Amniotic epithelial cell (primary cell): ENCODE measurements at regions not wholly inside any gene's neighbourhood (a gene's known extent, or its start where the extent isn't known, plus 50 kb on each side); places are given as distances from the start of the nearest gene placed in this dataset.
A peak's percentile ranks its signal among the peaks of the same experiment; 100 is the strongest.
"Not testable (repeated sequence)": the region's sequence is repeated elsewhere in the genome, so short reads cannot be mapped to it uniquely, and the experiment has no call there.

Experiments used
- DNase-seq: peaks from one replicate; pipeline ENCODE4 v3.0.0-alpha.2; 2010; ENCODE audit warnings: low read depth

DNA sequence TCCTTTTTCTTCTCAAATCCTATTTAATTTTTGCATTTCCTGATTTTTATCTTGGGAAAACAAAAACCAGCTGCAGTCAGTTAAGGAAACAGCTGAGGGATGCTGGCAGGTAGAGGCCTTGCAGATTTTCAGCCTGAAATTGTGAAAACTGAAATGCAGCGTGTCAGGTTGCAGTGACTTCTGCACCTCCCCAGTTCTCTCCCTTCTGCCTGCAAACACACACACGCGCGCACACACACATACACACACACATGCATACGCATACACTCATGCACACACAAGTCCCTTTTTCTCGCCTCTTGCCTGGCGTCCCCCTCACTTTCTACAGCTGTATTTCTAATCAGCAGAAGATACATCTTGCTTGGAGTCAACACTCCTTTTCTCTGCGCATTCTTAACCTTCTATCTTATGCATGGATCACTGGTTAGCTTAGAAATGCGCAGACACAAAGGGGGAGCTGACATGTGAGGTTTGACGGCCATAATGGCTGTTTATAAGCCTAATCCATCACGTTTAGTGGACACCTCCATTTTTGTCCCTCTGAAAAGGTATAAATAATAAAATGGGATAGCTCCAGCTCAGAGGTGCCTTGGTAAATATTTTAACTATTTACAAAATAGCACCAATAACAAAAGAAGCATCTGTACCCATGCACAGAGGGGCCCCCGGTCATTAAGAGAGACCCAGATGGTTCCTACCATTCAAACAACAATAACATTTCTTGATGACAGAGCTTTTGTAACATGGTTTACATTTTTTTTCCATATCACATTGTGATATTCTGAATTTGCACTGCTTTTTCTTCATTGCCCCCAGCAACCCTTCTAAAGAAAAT is 392.1 kb upstream of the SALL1 start:
- DNase-seq = no peak

- peak; percentile 42 for DNase-seq
These were observed 389.2 kb upstream of the SALL1 start for GRCh38 chr16:51540259-51540658.

DNA sequence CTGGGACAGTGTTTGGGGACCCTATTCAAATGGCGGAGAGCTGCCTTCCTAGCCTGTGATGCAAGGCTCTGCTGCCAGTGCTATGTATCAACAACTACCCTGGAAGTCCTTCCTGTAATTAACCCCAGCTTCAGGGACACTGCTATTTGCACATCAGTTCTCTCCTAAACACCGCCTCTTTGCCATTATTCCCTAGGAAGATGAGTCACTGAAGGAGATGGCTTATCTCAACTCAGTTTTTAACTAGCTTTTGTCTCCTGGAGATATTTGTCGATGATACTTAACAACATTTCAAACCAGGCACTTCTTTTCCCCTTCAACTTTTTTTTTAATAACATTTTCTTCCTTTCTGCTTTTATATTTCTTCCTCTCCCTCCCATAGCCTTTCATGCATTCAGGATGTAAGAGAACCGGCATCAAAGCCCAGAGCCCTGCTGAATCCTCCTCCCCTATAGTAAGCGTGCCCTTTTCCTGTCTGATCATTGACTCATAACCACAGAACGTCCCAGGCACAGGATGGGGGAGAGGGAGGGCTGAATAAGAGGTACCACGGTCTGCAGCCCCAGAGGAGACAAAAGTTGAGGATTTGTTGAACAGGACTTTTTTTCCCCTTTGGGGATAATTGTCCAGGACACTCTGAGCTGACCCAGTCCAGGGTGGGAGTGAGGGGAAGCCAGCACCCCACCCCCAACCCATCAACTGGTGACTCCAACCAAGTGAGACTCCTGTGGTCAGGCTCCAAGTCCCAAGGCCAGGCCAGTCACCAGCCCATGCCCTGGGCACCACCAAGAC is 387.8 kb upstream of the SALL1 start:
- peak; percentile 95 for DNase-seq

DNA sequence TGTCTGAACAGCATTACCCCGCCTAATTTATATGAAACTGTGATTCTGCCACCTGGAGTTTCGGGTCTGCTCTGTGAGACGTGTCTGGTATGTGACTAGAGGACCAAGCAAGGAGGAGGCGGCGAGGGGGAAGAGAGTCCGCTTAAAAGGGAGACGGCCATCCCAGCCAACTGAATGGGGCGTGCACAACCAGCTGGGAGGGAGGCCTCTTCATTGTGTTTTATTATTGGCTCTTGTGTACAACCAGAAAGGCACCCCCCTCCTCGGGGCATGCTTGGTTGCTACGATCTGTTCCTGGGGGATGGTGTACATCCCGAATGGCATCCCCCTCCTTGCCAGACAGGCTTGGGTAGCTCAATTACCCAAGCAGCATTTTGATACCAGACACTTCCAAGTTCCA is 384.5 kb upstream of the SALL1 start:
- no peak for DNase-seq

GRCh38 chr16:51532551-51532950 is 381.5 kb upstream of the SALL1 start:
- no peak for DNase-seq

DNA sequence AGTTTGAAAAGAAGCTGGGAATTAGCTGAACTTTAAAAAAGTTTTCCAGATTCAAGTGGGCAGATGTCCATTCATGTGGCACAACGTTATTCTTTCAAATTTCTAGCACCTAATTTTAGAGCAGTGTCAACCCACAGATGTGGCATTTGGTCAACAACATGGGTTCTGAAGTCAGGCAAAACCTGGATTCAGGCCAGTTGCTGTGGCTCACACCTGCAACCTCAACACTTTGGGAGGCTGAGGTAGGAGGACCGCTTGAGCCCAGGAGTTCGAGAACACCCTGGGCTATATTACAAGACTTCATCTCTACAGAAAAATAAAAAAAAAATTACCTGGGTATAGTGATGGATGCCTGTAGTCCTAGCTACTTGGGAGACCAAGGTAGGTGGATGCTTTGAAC is 380.2 kb upstream of the SALL1 start:
- DNase-seq = no peak

DNA sequence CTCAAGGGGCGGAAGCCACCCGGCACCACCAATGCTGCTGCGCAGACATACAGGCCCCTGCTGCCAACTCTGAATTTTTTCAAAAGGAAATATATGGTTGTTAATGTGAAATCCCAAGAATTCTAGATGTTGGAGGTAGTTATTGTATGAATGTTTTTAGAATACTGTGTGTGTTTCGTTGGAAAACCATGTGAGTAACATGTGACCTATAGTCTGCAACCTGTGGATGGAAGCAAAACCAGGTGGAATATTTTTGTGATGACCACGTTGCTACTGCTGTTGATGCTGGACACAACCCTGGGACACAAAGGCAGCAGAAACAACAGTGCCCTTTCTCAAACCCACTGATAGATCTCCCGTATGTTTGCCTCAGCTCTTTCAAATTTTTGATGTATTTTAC is 376.3 kb upstream of the SALL1 start:
- DNase-seq = no peak

DNA sequence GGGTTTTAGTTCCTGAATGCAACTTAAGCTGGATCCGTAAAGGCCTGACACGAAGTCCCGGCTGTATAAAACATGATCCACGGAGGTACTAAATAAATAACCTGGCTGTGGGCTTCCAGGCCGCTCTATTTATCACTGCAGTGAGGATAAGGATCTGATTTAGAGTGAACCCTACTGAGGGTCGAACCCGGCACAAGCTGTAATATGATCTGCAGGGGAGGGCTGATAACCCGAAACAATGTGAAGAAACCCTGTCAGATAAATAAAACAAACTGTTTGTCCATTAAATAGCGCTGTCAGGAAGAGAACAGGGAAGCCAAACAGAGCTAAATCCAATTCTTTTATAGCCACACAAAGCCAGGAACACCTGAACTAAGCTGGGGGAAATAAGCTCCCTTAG is 375.6 kb upstream of the SALL1 start:
- peak; percentile 40 for DNase-seq

DNA sequence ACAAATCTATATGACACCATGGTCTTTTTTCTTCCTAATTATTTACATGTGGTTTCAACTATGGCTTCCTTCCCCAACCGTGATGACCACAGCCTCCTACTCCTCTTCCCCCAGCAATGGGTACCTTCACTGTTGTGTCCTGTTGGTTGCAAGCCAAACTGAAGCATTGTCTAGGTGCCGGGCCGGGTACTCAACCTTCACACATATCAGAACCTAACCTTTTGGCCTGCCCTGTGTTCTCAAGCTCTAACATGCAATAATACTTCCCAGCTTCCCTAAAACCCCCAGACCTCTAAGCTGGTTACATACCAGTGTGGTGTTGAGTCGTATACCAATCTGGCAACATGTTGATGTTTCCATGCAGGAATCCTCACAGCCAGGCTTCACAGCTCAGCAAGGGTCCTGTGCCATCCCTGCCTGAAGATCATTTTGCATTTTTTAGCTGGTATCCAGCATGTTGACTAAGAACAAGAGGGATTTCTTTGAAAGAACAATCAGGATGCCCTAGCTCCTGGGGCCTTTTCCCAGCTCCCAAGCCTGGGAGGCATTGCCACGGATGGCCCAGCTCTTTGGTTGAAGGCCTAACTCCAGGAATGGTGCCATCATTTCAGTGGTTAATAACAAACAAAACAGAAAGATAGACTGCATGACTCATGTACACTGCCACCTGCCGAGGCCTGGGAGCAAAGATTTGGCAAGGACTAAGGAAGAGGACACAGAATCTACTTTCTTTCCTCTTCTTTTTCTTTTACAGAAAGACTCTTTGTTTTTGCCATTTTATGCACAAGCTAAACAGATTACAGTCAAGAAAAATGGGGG is 373.7 kb upstream of the SALL1 start:
- DNase-seq = peak; percentile 73

GRCh38 chr16:51524070-51524469 is 373.0 kb upstream of the SALL1 start:
- DNase-seq = no peak

DNA sequence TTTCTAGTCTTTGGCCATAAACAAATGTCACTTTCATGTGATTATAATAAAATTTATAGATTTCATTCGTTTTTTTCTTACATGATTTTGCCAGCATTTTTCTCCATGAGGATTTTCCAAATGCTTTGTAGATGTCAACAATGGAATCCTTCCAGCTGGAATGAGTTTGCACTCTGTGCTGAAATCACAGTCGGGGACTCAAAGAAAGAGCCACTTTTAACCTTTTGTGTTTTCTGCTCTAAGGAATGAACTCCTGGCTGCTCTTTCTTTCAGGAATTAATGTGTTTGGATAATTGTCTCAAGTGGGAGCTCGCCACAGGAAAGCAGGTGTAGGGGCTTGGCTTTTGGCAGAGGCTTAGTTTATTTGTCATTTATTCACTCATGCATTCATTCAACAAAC is 372.3 kb upstream of the SALL1 start:
- DNase-seq = no peak

DNA sequence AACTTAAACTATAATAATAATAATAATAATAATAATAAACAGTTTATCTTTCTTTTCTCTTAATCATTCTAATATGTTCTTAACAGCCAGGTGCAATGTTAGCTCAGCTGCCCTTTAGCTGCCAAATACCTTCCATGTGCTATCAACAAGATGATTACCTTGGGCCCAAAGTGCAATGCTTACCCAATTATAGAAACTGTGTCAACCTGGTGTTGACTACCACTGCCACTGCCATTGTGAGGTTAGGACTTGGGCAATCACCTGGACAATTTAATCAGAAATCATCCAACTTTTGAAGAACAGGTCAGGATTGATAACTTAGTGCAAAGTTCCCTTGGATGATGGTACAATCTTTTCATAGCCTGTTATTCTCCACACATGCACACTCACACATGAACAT is 371.8 kb upstream of the SALL1 start:
- DNase-seq = no peak

GRCh38 chr16:51516960-51517359 is 365.9 kb upstream of the SALL1 start:
- not testable (repeated sequence) for DNase-seq

DNA sequence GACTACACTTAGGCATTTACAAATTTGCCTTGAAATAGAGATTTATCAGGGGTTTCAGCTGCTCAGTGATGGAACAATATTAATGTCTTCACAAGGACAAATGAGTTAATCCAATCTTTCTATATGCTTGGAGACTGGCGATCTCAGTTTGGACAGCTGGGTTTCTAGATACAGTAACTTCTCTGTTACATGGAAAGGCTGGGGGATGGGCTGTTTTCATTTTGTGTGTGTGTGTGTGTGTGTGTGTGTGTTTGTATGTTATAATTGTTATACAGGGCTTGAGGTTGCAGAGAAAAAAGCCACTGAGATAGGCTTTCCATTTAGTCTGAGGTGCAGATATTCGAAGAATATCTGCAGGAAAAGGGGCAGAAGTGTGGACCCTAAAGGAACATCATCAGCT is 359.3 kb upstream of the SALL1 start:
- DNase-seq = no peak

GRCh38 chr16:51509336-51509735 is 358.3 kb upstream of the SALL1 start:
- no peak for DNase-seq

DNA sequence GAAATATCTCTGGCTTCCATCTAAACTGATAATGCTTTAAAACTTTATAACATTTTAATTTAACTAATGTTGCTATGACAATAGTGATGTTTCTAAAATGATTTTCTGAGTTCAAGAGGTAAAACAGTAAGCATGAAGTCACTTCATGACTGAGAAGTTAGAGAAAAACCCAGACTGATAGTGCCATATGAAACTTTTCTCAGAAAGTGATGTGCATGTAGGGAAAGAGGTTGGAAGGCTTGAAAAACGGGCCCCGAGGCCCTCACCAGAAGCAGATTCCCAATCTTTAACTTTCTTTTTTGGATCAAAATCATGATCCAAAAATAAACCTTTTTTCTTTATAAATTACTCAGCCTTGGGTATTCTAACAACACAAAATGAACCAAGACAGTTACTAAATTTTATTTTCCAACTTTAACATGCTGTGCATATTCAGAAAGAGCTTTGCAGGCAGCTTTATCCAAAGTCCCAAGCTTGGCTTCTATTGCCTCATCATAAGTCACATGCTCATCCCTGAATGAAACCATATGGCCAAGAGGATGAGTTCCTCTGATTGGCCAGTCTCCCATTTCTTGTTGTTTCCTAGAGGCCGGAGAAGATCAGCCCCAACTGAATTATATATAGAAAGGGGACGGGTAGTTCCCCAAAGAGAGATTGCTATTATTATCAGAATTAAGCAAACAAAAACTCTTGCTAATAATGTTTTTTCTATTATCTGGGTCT is 357.6 kb upstream of the SALL1 start:
- peak; percentile 10 for DNase-seq

- DNase-seq = no peak
These were observed 356.2 kb upstream of the SALL1 start for GRCh38 chr16:51507286-51507685.

DNA sequence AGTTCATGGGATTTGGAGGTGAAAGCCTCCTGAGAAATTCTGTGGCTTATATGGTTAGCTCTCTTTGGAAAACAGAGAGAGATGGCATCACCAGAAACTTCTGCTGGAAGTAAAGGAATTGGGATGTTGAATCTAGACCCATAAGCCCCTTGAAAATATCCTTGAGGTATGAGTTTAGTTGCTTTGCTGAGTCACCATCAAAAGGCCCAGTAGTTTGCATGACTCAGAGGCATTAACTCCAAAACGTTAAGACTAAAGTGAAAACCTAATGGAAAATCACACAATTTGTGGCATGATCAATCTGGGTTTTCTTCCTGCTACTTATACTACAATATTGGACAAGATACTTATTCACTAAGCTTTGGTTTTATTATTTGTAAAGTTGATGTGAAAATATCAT is 349.2 kb upstream of the SALL1 start:
- DNase-seq = peak; percentile 34

DNA sequence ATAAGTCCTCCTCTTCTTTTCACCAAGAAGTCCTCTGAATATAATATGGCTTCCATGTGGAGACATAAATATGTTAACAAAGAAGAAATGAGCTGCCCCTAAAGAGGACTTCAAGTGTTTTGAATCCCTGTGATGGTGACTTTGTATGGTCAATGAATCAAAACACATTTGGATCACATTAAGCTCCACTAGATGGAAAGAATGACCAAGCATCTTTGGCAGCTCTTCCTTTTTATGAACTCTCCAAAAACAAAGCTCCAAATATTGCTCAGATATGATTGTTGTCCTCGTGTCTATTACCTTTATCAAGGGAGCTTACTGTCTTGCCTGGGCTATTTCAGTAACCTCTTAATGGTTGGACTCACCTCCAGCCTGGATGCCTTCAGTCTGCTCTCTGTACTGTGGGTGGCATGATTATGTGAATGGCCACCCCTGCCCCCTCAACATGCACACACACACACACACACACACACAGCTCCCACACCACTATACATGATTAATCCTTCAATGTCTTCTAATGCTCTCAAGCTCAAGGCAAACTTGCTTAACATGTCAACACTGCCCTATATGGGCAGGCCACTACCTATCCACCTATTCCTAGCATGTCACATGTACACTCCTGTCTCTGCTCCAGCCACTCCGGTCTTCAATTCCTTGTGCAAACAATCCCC is 346.6 kb upstream of the SALL1 start:
- no peak for DNase-seq

DNA sequence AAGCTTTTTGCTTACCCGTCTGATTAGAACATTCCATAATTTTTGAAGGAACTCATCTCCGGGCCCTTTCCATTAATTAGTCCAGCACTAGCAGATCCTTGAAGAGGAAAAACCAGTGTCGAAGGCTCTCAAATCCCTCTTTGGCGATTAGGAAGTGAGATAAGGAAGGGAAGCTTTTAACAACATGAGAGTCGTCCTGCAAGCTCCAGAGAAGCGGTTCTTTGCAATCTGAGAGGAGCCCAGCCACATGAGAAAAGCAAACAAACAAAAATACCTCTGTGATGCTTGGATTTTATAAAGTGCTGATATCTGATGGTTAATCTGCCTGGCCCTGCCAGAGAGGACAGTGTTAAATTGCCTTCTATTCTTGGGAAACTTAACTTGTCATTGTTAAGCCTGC is 339.8 kb upstream of the SALL1 start:
- peak; percentile 1 for DNase-seq

- DNase-seq = no peak
These were observed 336.8 kb upstream of the SALL1 start for GRCh38 chr16:51487880-51488279.
